ENCODE measurements at regions not wholly inside any gene's neighbourhood (a gene's known extent, or its start where the extent isn't known, plus 50 kb on each side); places are given as distances from the start of the nearest gene placed in this dataset.

DNA sequence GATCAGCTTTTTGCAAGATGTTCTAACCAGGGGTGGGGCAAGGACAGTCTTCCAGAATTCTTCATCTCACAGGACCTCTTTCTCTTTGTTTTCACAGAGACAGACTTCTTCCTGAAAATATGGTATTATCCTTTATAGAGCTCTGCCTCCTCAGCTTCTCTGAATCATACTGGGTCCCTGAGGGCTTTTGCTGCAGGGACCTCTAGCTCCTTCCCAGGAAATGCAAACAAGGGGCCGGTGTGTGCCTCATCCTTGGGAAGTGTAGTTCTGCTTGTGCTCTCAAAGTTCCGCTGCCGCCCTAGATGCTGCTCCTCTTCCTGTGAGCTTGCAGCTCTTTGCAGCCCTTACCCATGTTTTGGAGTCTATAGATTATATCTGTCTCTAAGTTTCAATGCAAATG is 99.5 kb upstream of the NPAS2 start:
- Histone ChIP-seq H3K9ac (replicated peaks; ENCODE audit: extremely low read depth, insufficient read depth, low read length) (no peak overlapping the region), H3K9me3 (replicated peaks; ENCODE audit: control insufficient read depth, insufficient read depth, low read length) (no peaks in the 10 kb centered on the region), H3K36me3 (ENCODE audit: control insufficient read depth in 2 of 2, extremely low read depth in 1 of 2, insufficient read depth in 2 of 2, low read length in 2 of 2) (no peaks in the 10 kb centered on the region), H2AFZ (ENCODE audit: low read depth, low read length) (no peak overlapping the region), H3K9me1 (replicated peaks; ENCODE audit: control insufficient read depth, extremely low read depth, insufficient read depth, low read length) (no peaks in the 10 kb centered on the region), H3K4me1 (ENCODE audit: control insufficient read depth, extremely low read depth, insufficient read depth, low read length) (no peaks in the 10 kb centered on the region), H3K27me3 (ENCODE audit: control insufficient read depth in 2 of 2, insufficient read depth in 2 of 2, low read length in 2 of 2) (peaks cover 13 to 30% of the 10 kb centered on the region in 2 experiments), H3K27ac (ENCODE audit: insufficient read depth, low read depth, low read length) (no peak overlapping the region), H3K4me3 (replicated peaks in 1 of 3; ENCODE audit: insufficient read depth in 1 of 3, low read depth in 1 of 3, low read length in 3 of 3) (no peak overlapping the region), H3K79me2 (ENCODE audit: control insufficient read depth, insufficient read depth, low read length) (no peaks in the 10 kb centered on the region), H3K4me2 (ENCODE audit: insufficient read depth, low read length) (no peak overlapping the region), H4K20me1 (replicated peaks; ENCODE audit: control insufficient read depth, extremely low read depth, insufficient read depth, low read length) (no peaks in the 10 kb centered on the region)
- FAIRE-seq (no peak), DNase-seq (ENCODE audit: low read depth, low spot score) (no peak)
- BruUV-seq (replicated peaks) = no TSS peak
- dilution Hi-C loops (cut with MboI; ENCODE audit: extremely low pct_ligation_motif_present, low sequenced_read_pairs) (no loop called here), intact Hi-C loops (cut with micrococcal nuclease) (no loop called here)
- POLR2A ChIA-PET = interaction anchor here (0.6 kb wide), 1 partner anchor 244 kb away, joined by 4 read pairs; no protein-coding TSS in a partner anchor
- CTCF ChIA-PET = interaction anchor here (1.0 to 1.7 kb wide), 2 partner anchors 10 to 110 kb away, joined by 4 to 8 read pairs; no protein-coding TSS in a partner anchor
- TF ChIP-seq GATA2 (IDR thresholded peaks at IDR 0.05; ENCODE audit: insufficient read depth, insufficient read length, low read depth, low read length) = no peak
- TF ChIP-seq JUN (IDR thresholded peaks at IDR 0.05; ENCODE audit: borderline replicate concordance, insufficient read depth, insufficient read length, low read depth) = no peak
- TF ChIP-seq, protein P1, sequence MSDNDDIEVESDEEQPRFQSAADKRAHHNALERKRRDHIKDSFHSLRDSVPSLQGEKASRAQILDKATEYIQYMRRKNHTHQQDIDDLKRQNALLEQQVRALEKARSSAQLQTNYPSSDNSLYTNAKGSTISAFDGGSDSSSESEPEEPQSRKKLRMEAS (IDR thresholded peaks at IDR 0.05; ENCODE audit: insufficient read depth, insufficient read length) = no peak
- no peak for TF ChIP-seq POLR2AphosphoS5 (IDR thresholded peaks at IDR 0.05; ENCODE audit: insufficient read depth, low read depth, low read length)
- no peak for TF ChIP-seq POLR2A (IDR thresholded peaks at IDR 0.05; ENCODE audit: low read depth, low read length)
- TF ChIP-seq CTCF (IDR thresholded peaks at IDR 0.05; ENCODE audit: extremely low read depth in 1 of 2, insufficient read depth in 1 of 2, low read depth in 1 of 2, low read length in 2 of 2) = no peak
- TF ChIP-seq EZH2 (IDR thresholded peaks at IDR 0.05; ENCODE audit: borderline replicate concordance, low read depth, low read length, severe bottlenecking) = no peak
- TF ChIP-seq MYC (IDR thresholded peaks at IDR 0.05; ENCODE audit: low read depth, low read length) = no peak
- TF ChIP-seq FOS (IDR thresholded peaks at IDR 0.05; ENCODE audit: borderline replicate concordance, insufficient read depth, low read length) = no peak
